Neural cell (in vitro differentiated cells): ENCODE measurements at regions not wholly inside any gene's neighbourhood (a gene's known extent, or its start where the extent isn't known, plus 50 kb on each side); places are given as distances from the start of the nearest gene placed in this dataset.

Source experiments
- H2AFZ ChIP-seq: fragments of 200-600, 300-800 bp; sonication (generic), shearing (Covaris generic); 2 replicates; pipeline ENCODE4 v1.6.0; 2014; ENCODE audit warnings: low read depth, mild to moderate bottlenecking, antibody characterized with exemption, low read length, moderate library complexity
- H3F3A ChIP-seq: fragments of 200-600 bp; shearing (Covaris generic); 2 replicates; pipeline ENCODE4 v1.6.1; 2016; ENCODE audit warnings: mild to moderate bottlenecking, moderate library complexity, mixed read lengths, antibody characterized with exemption, low read length; ENCODE audit not compliant: insufficient read depth, poor library complexity, severe bottlenecking
- H3K27ac ChIP-seq: fragments of 200-600, 300-800 bp; sonication (generic), shearing (Covaris generic); 2 replicates; pipeline ENCODE4 v1.5.1; 2014; ENCODE audit warnings: mild to moderate bottlenecking, low read length, moderate library complexity
- H3K27me3 ChIP-seq: fragments of 300-800, 200-600 bp; sonication (generic), shearing (Covaris generic); 2 replicates; pipeline ENCODE4 v1.6.0; 2014; ENCODE audit warnings: mild to moderate bottlenecking, low read depth, low read length, moderate library complexity; ENCODE audit not compliant: insufficient read depth
- H3K36me3 ChIP-seq: fragments of 300-800, 200-600 bp; sonication (generic), shearing (Covaris generic); 2 replicates; pipeline ENCODE4 v1.5.1; 2014; ENCODE audit warnings: mild to moderate bottlenecking, antibody characterized with exemption, low read length, moderate library complexity; ENCODE audit not compliant: insufficient read depth
- H3K4me2 ChIP-seq: fragments of 300-800, 200-600 bp; sonication (generic), shearing (Covaris generic); 2 replicates; pipeline ENCODE4 v1.6.0; 2014; ENCODE audit warnings: mild to moderate bottlenecking, low read length
- H3K4me3 ChIP-seq: fragments of 300-800, 200-600 bp; sonication (generic), shearing (Covaris generic); 2 replicates; pipeline ENCODE4 v1.5.1; 2014; ENCODE audit warnings: mild to moderate bottlenecking, low read length, moderate library complexity
- H3K79me2 ChIP-seq: fragments of 200-600 bp; shearing (Covaris generic); replicated peaks from 2 replicates; pipeline ENCODE4 v1.6.0; 2014; ENCODE audit warnings: mild to moderate bottlenecking, low read length, moderate library complexity; ENCODE audit not compliant: insufficient read depth
- H3K9ac ChIP-seq: fragments of 300-800, 200-600 bp; sonication (generic), shearing (Covaris generic); 2 replicates; pipeline ENCODE4 v1.6.1; 2016; ENCODE audit warnings: mild to moderate bottlenecking, low read length, mixed read lengths
- H3K9me2 ChIP-seq: fragments of 200-600 bp; shearing (Covaris generic); 2 replicates; pipeline ENCODE4 v1.6.1; 2016; ENCODE audit warnings: mild to moderate bottlenecking, low read length, mixed read lengths; ENCODE audit not compliant: insufficient read depth
- H3K9me3 ChIP-seq: fragments of 200-600, 300-800 bp; sonication (generic), shearing (Covaris generic); 2 replicates; pipeline ENCODE4 v1.6.1; 2016; ENCODE audit warnings: mild to moderate bottlenecking, mixed run types, low read length, moderate library complexity, mixed read lengths
- H4K20me1 ChIP-seq: fragments of 200-600 bp; shearing (Covaris generic); 2 replicates; pipeline ENCODE4 v1.6.1; 2016; ENCODE audit warnings: mild to moderate bottlenecking, mixed run types; ENCODE audit not compliant: insufficient read depth
- EP300 ChIP-seq: fragments of 450-650 bp; conservative IDR thresholded peaks from 2 replicates; pipeline ENCODE4 v1.6.1; 2014; ENCODE audit warnings: antibody characterized with exemption, mild to moderate bottlenecking, moderate library complexity; ENCODE audit not compliant: poor library complexity, severe bottlenecking
- EZH2 ChIP-seq: fragments of 200-600, 300-800 bp; shearing (Covaris generic), sonication (generic); IDR thresholded peaks from 2 replicates; pipeline ENCODE4 v1.6.1; 2014; ENCODE audit warnings: antibody characterized with exemption, low read length, borderline replicate concordance, mild to moderate bottlenecking; ENCODE audit not compliant: insufficient read depth, poor library complexity, severe bottlenecking
- MXI1 ChIP-seq: fragments of 450-650 bp; conservative IDR thresholded peaks from 2 replicates; pipeline ENCODE4 v1.6.1; 2014; ENCODE audit warnings: antibody characterized with exemption, mild to moderate bottlenecking; ENCODE audit not compliant: poor library complexity, severe bottlenecking
- POLR2AphosphoS5 ChIP-seq: IDR thresholded peaks from 2 replicates; pipeline ENCODE4 v1.6.1; 2012
- RAD21 ChIP-seq: fragments of 450-650 bp; conservative IDR thresholded peaks from 2 replicates; pipeline ENCODE4 v1.6.1; 2014; ENCODE audit warnings: antibody characterized with exemption, mild to moderate bottlenecking, moderate library complexity
- SMC3 ChIP-seq: fragments of 450-650 bp; conservative IDR thresholded peaks from 2 replicates; pipeline ENCODE4 v1.6.1; 2014; ENCODE audit warnings: antibody characterized with exemption, mild to moderate bottlenecking, moderate library complexity; ENCODE audit not compliant: poor library complexity
- TAF1 ChIP-seq: IDR thresholded peaks from 2 replicates; pipeline ENCODE4 v1.6.1; 2012; ENCODE audit warnings: low read depth
- TF ChIP-seq, protein P1 (sequence below): IDR thresholded peaks from 2 replicates; pipeline ENCODE4 v1.6.1; 2012; ENCODE audit warnings: borderline replicate concordance
- TF ChIP-seq, protein P2 (sequence below): fragments of 450-650 bp; IDR thresholded peaks from 2 replicates; pipeline ENCODE4 v1.5.1; 2014; ENCODE audit warnings: antibody characterized with exemption, mild to moderate bottlenecking, moderate library complexity; ENCODE audit not compliant: poor library complexity, severe bottlenecking

DNA sequence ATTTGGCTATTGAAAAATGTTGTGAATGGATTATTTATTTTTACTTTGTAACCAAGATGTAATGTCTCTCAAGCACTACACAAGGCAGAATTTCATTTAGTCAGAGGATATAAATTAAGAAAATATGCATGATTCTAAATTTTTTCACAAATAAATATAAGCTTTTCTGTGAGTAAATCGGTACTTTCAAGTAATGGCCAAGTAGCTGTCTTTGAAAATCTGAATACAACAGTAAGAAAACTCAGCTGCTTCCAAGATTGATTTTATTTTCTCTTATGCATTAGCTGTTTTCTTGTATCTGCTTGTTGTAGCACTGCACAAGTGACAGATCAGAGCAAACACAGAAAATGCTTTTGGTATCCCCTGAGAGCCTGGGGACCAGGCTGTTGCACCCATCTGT, 998.5 kb upstream of the GHITM start:
- no peak overlapping the region for H3K4me2 ChIP-seq
- no peaks in the 10 kb centered on the region for H3F3A ChIP-seq
- H3K27ac ChIP-seq: no peak overlapping the region
- H2AFZ ChIP-seq: no peak overlapping the region
- H3K27me3 ChIP-seq: no peaks in the 10 kb centered on the region
- H3K4me3 ChIP-seq: no peak overlapping the region
- no peaks in the 10 kb centered on the region for H3K9me2 ChIP-seq
- H3K9me3 ChIP-seq: no peaks in the 10 kb centered on the region
- TF ChIP-seq, protein P1, sequence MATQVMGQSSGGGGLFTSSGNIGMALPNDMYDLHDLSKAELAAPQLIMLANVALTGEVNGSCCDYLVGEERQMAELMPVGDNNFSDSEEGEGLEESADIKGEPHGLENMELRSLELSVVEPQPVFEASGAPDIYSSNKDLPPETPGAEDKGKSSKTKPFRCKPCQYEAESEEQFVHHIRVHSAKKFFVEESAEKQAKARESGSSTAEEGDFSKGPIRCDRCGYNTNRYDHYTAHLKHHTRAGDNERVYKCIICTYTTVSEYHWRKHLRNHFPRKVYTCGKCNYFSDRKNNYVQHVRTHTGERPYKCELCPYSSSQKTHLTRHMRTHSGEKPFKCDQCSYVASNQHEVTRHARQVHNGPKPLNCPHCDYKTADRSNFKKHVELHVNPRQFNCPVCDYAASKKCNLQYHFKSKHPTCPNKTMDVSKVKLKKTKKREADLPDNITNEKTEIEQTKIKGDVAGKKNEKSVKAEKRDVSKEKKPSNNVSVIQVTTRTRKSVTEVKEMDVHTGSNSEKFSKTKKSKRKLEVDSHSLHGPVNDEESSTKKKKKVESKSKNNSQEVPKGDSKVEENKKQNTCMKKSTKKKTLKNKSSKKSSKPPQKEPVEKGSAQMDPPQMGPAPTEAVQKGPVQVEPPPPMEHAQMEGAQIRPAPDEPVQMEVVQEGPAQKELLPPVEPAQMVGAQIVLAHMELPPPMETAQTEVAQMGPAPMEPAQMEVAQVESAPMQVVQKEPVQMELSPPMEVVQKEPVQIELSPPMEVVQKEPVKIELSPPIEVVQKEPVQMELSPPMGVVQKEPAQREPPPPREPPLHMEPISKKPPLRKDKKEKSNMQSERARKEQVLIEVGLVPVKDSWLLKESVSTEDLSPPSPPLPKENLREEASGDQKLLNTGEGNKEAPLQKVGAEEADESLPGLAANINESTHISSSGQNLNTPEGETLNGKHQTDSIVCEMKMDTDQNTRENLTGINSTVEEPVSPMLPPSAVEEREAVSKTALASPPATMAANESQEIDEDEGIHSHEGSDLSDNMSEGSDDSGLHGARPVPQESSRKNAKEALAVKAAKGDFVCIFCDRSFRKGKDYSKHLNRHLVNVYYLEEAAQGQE: no peak
- TF ChIP-seq EP300: no peak
- no peak for TF ChIP-seq MXI1
- TF ChIP-seq EZH2: no peak
- TF ChIP-seq, protein P2, sequence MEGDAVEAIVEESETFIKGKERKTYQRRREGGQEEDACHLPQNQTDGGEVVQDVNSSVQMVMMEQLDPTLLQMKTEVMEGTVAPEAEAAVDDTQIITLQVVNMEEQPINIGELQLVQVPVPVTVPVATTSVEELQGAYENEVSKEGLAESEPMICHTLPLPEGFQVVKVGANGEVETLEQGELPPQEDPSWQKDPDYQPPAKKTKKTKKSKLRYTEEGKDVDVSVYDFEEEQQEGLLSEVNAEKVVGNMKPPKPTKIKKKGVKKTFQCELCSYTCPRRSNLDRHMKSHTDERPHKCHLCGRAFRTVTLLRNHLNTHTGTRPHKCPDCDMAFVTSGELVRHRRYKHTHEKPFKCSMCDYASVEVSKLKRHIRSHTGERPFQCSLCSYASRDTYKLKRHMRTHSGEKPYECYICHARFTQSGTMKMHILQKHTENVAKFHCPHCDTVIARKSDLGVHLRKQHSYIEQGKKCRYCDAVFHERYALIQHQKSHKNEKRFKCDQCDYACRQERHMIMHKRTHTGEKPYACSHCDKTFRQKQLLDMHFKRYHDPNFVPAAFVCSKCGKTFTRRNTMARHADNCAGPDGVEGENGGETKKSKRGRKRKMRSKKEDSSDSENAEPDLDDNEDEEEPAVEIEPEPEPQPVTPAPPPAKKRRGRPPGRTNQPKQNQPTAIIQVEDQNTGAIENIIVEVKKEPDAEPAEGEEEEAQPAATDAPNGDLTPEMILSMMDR: no peak
- no peak for TF ChIP-seq SMC3
- no peak for TF ChIP-seq TAF1
- no peak for TF ChIP-seq RAD21
- TF ChIP-seq POLR2AphosphoS5: no peak
- H3K79me2 ChIP-seq: no peaks in the 10 kb centered on the region
- no peaks in the 10 kb centered on the region for H3K36me3 ChIP-seq
- no peaks in the 10 kb centered on the region for H4K20me1 ChIP-seq
- H3K9ac ChIP-seq: no peak overlapping the region

DNA sequence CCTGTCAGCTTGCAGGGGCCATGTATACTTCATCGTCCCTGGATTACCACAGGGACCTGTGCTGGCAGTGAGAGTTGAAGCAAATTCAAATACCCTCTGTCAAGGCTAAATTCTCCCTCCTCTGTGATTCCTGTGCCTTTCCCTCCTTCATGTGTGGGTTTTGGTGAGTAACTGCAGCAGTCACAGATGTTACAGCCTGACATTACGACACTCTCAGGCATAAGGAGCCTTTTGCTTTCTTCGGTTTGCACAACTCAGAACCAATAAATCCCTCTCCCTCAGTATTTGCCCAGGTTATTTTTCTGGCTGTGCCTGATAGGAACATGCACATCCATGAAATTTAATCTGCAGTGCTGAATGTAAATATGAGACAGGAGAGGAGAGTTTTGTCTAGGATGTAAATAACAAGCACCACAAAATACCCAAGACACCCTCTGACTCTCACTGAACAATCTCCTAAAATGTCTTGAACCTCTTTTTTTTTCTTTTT, 997.2 kb upstream of the GHITM start:
- H3K27ac ChIP-seq: no peak overlapping the region
- TF ChIP-seq, protein P1: no peak
- TF ChIP-seq EP300 (no peak), TAF1 (no peak), RAD21 (no peak), POLR2AphosphoS5 (no peak), MXI1 (no peak), EZH2 (no peak), SMC3 (no peak)
- TF ChIP-seq, protein P2: no peak
- no peaks in the 10 kb centered on the region for H4K20me1 ChIP-seq
- no peak overlapping the region for H2AFZ ChIP-seq
- H3K9ac ChIP-seq: no peak overlapping the region
- H3K4me3 ChIP-seq: no peak overlapping the region
- no peaks in the 10 kb centered on the region for H3K9me2 ChIP-seq
- H3K9me3 ChIP-seq: no peaks in the 10 kb centered on the region
- no peak overlapping the region for H3K4me2 ChIP-seq
- H3F3A ChIP-seq: no peaks in the 10 kb centered on the region
- H3K79me2 ChIP-seq: no peaks in the 10 kb centered on the region
- no peaks in the 10 kb centered on the region for H3K36me3 ChIP-seq
- no peaks in the 10 kb centered on the region for H3K27me3 ChIP-seq
